ENCODE measurements at regions not wholly inside any gene's neighbourhood (a gene's known extent, or its start where the extent isn't known, plus 50 kb on each side); places are given as distances from the start of the nearest gene placed in this dataset.
A peak's percentile ranks its signal among the peaks of the same experiment; 100 is the strongest.

DNA sequence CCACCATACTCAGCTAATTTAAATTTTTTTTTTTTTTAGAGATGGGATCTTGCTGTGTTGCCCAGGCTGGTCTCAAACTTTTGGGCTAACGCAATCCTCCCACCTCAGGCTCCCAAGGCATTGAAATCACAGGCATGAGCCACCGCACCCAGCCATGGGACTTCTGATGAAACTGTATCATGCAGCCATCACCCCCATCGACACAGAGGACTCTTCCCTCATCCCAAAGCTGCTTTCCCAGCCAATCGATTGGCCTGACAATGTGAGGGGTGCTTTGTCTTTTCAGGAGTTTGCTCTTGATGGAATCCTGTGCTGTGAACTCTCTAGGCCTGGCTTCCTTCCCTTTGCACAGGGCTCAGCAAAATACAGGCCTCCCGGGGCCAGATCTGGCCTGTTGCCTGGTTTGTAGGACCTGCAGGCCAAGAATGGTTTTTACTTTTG is 59.6 kb upstream of the NCOR2 start:
- Histone ChIP-seq H3K4me2 (ENCODE audit: low read length) (no peak overlapping the region), H3K36me3 (ENCODE audit: control insufficient read depth in 1 of 2, insufficient read depth in 2 of 2, low read length in 2 of 2) (no peaks in the 10 kb centered on the region), H3K4ac (ENCODE audit: low read depth, low read length) (peak overlapping the region; percentile 1), H3K4me1 (ENCODE audit: control insufficient read depth in 1 of 2, insufficient read depth in 2 of 2, low read length in 2 of 2) (peaks cover 20 to 22% of the 10 kb centered on the region in 2 experiments), H3K9ac (ENCODE audit: low read length) (no peak overlapping the region), H3K79me1 (ENCODE audit: low read length) (peaks cover 17% of the 10 kb centered on the region), H3K27me3 (ENCODE audit: insufficient read depth, low read length) (no peaks in the 10 kb centered on the region), H4K12ac (ENCODE audit: low read depth, low read length) (no peak overlapping the region), H4K8ac (ENCODE audit: low read depth, low read length) (no peak overlapping the region), H4K91ac (ENCODE audit: low read depth, low read length) (peak overlapping the region; percentile 27), H3K14ac (ENCODE audit: low read length) (no peak overlapping the region), H2BK120ac (ENCODE audit: insufficient read depth, low read length, poor library complexity) (peak overlapping the region; percentile 54), H2AK5ac (ENCODE audit: low read length) (no peak overlapping the region), H3K79me2 (ENCODE audit: control insufficient read depth, insufficient read depth, low read length, poor library complexity) (peaks cover 4% of the 10 kb centered on the region), H3K23ac (ENCODE audit: low read length) (no peak overlapping the region), H3K18ac (ENCODE audit: low read length) (no peak overlapping the region), H2BK12ac (ENCODE audit: low read length) (peak overlapping the region; percentile 55), H3K9me3 (ENCODE audit: insufficient read depth, low read depth, low read length) (peaks cover 3% of the 10 kb centered on the region), H3K4me3 (ENCODE audit: low read depth, low read length) (no peak overlapping the region), H2AFZ (ENCODE audit: insufficient read depth, low read length, poor library complexity) (no peak overlapping the region), H3K27ac (ENCODE audit: low read depth, low read length) (no peak overlapping the region), H2BK5ac (ENCODE audit: low read depth, low read length, poor library complexity) (no peak overlapping the region)
- no peak for DNase-seq
- WGBS (ENCODE audit: extremely low coverage, insufficient coverage, insufficient read length): no CpG with 5 or more reads among the region's 5 CpGs

DNA sequence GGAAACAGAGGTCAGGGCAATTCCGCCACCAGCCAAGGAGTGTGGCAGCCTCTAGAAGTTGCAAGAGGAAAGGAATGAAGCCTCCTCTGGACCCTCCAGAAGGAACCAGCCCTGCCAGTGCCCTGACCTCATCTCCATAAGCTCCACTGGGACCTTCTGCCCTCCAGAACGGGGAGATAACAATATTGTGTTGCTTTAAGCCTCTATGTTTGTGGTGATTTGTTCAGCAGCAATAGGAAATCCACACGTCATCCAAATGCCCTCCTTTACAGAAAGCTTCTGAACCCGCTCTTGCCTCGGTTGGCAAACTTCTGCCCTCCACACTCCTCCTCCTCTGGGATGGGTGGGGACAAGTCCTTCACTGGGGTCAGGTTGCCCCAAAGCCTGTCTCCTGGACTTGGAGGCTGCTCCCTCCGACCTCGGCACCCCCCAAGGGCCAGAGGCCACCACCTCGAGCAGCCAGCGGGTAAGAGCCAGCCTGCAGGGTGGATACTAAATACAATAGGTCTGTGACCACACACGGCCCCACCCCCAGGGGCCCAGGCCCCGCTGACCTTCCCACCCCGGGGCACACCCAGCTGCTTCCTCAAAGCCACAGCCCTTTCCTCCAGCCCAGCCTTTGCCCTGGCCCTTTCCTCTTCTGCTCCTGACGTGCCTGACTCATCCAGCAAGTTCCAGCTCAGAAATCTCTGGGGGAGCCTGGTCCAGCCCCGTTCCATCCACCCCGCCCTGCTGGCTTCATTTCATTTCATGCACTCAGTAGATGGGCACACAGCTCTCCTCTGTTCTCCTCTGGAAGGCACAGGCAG is 58.7 kb upstream of the NCOR2 start:
- Histone ChIP-seq H3K36me3 (ENCODE audit: control insufficient read depth in 1 of 2, insufficient read depth in 2 of 2, low read length in 2 of 2) (no peaks in the 10 kb centered on the region), H3K9me3 (ENCODE audit: insufficient read depth, low read depth, low read length) (peaks cover 3% of the 10 kb centered on the region), H3K79me1 (ENCODE audit: low read length) (peaks cover 16% of the 10 kb centered on the region), H3K27ac (ENCODE audit: low read depth, low read length) (no peak overlapping the region), H3K79me2 (ENCODE audit: control insufficient read depth, insufficient read depth, low read length, poor library complexity) (peaks cover 4% of the 10 kb centered on the region), H3K18ac (ENCODE audit: low read length) (peak overlapping the region; percentile 62), H2AFZ (ENCODE audit: insufficient read depth, low read length, poor library complexity) (no peak overlapping the region), H2BK120ac (ENCODE audit: insufficient read depth, low read length, poor library complexity) (no peak overlapping the region), H2AK5ac (ENCODE audit: low read length) (peak overlapping the region; percentile 23), H4K12ac (ENCODE audit: low read depth, low read length) (no peak overlapping the region), H4K91ac (ENCODE audit: low read depth, low read length) (peak overlapping the region; percentile 45), H3K4me1 (ENCODE audit: control insufficient read depth in 1 of 2, insufficient read depth in 2 of 2, low read length in 2 of 2) (peaks cover 18 to 23% of the 10 kb centered on the region in 2 experiments), H3K9ac (ENCODE audit: low read length) (no peak overlapping the region), H2BK5ac (ENCODE audit: low read depth, low read length, poor library complexity) (no peak overlapping the region), H3K14ac (ENCODE audit: low read length) (peak overlapping the region; percentile 53), H4K8ac (ENCODE audit: low read depth, low read length) (no peak overlapping the region), H3K4me2 (ENCODE audit: low read length) (no peak overlapping the region), H2BK12ac (ENCODE audit: low read length) (peak overlapping the region; percentile 56), H3K23ac (ENCODE audit: low read length) (no peak overlapping the region), H3K4me3 (ENCODE audit: low read depth, low read length) (no peak overlapping the region), H3K27me3 (ENCODE audit: insufficient read depth, low read length) (no peaks in the 10 kb centered on the region), H3K4ac (ENCODE audit: low read depth, low read length) (no peak overlapping the region)
- DNase-seq: peak in 1 of 2 donors; percentile 30
- WGBS (ENCODE audit: extremely low coverage, insufficient coverage, insufficient read length): no CpG with 5 or more reads among the region's 15 CpGs

DNA sequence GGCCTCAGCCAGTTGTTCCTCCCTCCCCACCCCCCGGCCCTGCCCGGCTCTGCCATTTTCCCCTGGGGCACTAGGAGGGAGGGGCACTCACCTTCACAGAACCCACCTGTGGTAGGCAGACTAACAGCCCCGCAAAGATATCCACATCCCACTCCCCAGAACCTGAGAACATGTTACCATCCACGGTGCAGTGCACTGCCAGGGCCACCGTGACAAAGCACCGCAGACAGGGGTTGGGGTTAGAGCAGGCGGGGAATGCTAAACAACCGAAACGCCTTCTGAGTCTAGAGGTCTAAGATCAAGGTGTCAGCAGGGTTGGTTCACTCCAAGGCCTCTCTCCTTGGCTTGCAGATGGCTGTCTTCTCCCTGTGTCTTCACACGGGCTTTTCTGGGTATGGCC is 57.4 kb upstream of the NCOR2 start:
- H3K14ac ChIP-seq (ENCODE audit: low read length): no peak overlapping the region
- H3K9me3 ChIP-seq (ENCODE audit: insufficient read depth, low read depth, low read length): peaks cover 3% of the 10 kb centered on the region
- H3K4me3 ChIP-seq (ENCODE audit: low read depth, low read length): no peak overlapping the region
- no peak overlapping the region for H3K18ac ChIP-seq (ENCODE audit: low read length)
- no peak overlapping the region for H4K8ac ChIP-seq (ENCODE audit: low read depth, low read length)
- peaks cover 6% of the 10 kb centered on the region for H3K79me1 ChIP-seq (ENCODE audit: low read length)
- no peak overlapping the region for H3K4me2 ChIP-seq (ENCODE audit: low read length)
- no peak overlapping the region for H2AFZ ChIP-seq (ENCODE audit: insufficient read depth, low read length, poor library complexity)
- no peak overlapping the region for H3K9ac ChIP-seq (ENCODE audit: low read length)
- no peak overlapping the region for H3K4ac ChIP-seq (ENCODE audit: low read depth, low read length)
- no peaks in the 10 kb centered on the region for H3K79me2 ChIP-seq (ENCODE audit: control insufficient read depth, insufficient read depth, low read length, poor library complexity)
- H3K4me1 ChIP-seq (ENCODE audit: control insufficient read depth in 1 of 2, insufficient read depth in 2 of 2, low read length in 2 of 2): peaks cover 11 to 16% of the 10 kb centered on the region in 2 experiments
- no peaks in the 10 kb centered on the region for H3K27me3 ChIP-seq (ENCODE audit: insufficient read depth, low read length)
- H3K27ac ChIP-seq (ENCODE audit: low read depth, low read length): no peak overlapping the region
- no peak overlapping the region for H2BK120ac ChIP-seq (ENCODE audit: insufficient read depth, low read length, poor library complexity)
- DNase-seq: no peak
- no peak overlapping the region for H2AK5ac ChIP-seq (ENCODE audit: low read length)
- H3K36me3 ChIP-seq (ENCODE audit: control insufficient read depth in 1 of 2, insufficient read depth in 2 of 2, low read length in 2 of 2): no peaks in the 10 kb centered on the region
- no peak overlapping the region for H3K23ac ChIP-seq (ENCODE audit: low read length)
- no peak overlapping the region for H4K91ac ChIP-seq (ENCODE audit: low read depth, low read length)
- WGBS (ENCODE audit: extremely low coverage, insufficient coverage, insufficient read length): no CpG with 5 or more reads among the region's 10 CpGs
- H2BK5ac ChIP-seq (ENCODE audit: low read depth, low read length, poor library complexity): no peak overlapping the region
- no peak overlapping the region for H2BK12ac ChIP-seq (ENCODE audit: low read length)
- no peak overlapping the region for H4K12ac ChIP-seq (ENCODE audit: low read depth, low read length)

DNA sequence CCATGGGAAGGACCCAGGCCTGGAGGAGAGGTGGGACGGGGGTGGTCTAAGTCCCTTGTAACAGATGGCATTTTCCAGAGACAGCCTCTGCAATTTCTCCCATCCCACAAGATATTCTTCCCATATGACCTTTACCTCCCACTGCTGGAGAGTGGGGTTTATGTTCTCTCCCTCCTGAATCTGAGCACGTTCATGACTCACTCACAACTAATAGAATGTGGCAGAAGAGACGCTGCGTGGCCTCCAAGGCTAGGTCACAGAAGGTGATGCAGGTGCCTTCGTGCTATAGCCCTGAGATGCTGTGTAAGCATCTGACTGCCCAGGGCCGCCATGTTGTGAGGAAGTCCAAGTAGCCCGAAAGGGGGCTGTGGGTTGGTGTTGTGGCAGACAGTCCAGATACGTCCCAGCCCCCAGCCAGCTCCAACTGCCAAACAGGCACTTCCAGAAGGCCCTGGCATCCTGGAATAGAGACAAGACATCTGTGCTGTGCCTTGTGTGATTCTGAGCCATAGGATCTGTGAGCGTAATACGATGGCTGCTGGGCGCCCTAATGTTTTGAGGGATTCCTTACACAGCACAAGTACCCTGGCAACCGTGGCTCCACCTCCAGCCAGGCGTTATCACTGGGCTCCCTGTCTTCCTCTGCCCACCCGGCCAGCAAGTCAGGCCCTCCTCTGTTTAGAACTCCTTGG is 56.1 kb upstream of the NCOR2 start:
- Histone ChIP-seq H2BK5ac (ENCODE audit: low read depth, low read length, poor library complexity) (no peak overlapping the region), H3K4me1 (ENCODE audit: control insufficient read depth in 1 of 2, insufficient read depth in 2 of 2, low read length in 2 of 2) (peaks cover 11 to 16% of the 10 kb centered on the region in 2 experiments), H3K4me2 (ENCODE audit: low read length) (no peak overlapping the region), H2AK5ac (ENCODE audit: low read length) (no peak overlapping the region), H3K23ac (ENCODE audit: low read length) (no peak overlapping the region), H2BK12ac (ENCODE audit: low read length) (no peak overlapping the region), H3K4me3 (ENCODE audit: low read depth, low read length) (no peak overlapping the region), H4K12ac (ENCODE audit: low read depth, low read length) (no peak overlapping the region), H3K9me3 (ENCODE audit: insufficient read depth, low read depth, low read length) (peaks cover 3% of the 10 kb centered on the region), H3K14ac (ENCODE audit: low read length) (no peak overlapping the region), H3K4ac (ENCODE audit: low read depth, low read length) (no peak overlapping the region), H3K79me1 (ENCODE audit: low read length) (peaks cover 6% of the 10 kb centered on the region), H3K79me2 (ENCODE audit: control insufficient read depth, insufficient read depth, low read length, poor library complexity) (no peaks in the 10 kb centered on the region), H2BK120ac (ENCODE audit: insufficient read depth, low read length, poor library complexity) (no peak overlapping the region), H4K91ac (ENCODE audit: low read depth, low read length) (no peak overlapping the region), H3K27ac (ENCODE audit: low read depth, low read length) (no peak overlapping the region), H3K18ac (ENCODE audit: low read length) (no peak overlapping the region), H2AFZ (ENCODE audit: insufficient read depth, low read length, poor library complexity) (no peak overlapping the region), H3K36me3 (ENCODE audit: control insufficient read depth in 1 of 2, insufficient read depth in 2 of 2, low read length in 2 of 2) (no peaks in the 10 kb centered on the region), H4K8ac (ENCODE audit: low read depth, low read length) (no peak overlapping the region), H3K27me3 (ENCODE audit: insufficient read depth, low read length) (no peaks in the 10 kb centered on the region), H3K9ac (ENCODE audit: low read length) (no peak overlapping the region)
- no peak for DNase-seq
- WGBS (ENCODE audit: extremely low coverage, insufficient coverage, insufficient read length): no CpG with 5 or more reads among the region's 14 CpGs

Measured in trophoblast cell (in vitro differentiated cells and primary cell).